ENCODE measurements at regions not wholly inside any gene's neighbourhood (a gene's known extent, or its start where the extent isn't known, plus 50 kb on each side); places are given as distances from the start of the nearest gene placed in this dataset.
A peak's percentile ranks its signal among the peaks of the same experiment; 100 is the strongest.

DNA sequence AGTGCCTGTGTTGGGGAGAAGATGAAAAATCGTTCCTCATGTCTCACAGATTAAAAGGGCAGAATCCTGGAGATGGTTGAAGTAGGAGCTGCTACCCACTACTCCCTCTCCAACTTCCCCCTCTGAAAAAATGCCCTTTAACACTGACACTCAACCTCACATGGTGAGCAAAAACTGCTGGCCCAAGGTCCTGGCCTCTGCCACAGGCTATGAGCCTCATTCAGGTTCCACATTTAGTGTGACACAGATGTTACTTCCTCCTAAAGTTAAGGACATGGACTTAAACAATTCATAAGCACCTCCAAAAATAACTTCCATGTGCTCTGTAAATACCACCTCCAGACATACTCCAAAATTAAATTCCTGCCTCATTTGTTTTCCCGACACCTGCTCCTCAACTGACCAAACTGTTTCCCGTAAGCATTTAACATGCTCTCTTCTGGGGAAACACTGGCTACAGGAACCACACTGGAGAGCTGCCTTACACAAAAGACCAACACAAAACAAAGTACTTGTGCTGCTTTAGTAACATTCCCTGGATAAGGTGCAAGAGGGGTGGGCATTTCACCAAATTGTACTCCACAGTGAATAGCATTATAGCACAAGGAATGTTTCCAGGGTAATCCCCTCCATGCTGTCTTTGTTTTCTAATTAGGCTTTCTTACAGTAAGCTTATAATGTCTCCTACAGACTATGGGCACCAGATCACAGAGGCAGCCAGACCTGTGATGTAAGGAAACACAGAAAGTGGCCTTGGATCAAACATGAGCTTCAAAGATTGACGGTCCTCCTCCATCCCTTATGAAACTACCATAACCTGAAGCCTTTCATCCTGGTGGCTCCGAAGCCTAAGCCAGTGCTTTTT is 57.0 kb downstream of the PHLDA1 start:
- ATAC-seq (peak; percentile 69), DNase-seq (no peak)
- H3K27ac ChIP-seq, result no peak overlapping the region
- H3K27me3 ChIP-seq, result no peaks in the 10 kb centered on the region
- H3K4me3 ChIP-seq, result no peak overlapping the region
- H3K4me1 ChIP-seq, result peaks cover 48% of the 10 kb centered on the region
- TF ChIP-seq, protein P1, sequence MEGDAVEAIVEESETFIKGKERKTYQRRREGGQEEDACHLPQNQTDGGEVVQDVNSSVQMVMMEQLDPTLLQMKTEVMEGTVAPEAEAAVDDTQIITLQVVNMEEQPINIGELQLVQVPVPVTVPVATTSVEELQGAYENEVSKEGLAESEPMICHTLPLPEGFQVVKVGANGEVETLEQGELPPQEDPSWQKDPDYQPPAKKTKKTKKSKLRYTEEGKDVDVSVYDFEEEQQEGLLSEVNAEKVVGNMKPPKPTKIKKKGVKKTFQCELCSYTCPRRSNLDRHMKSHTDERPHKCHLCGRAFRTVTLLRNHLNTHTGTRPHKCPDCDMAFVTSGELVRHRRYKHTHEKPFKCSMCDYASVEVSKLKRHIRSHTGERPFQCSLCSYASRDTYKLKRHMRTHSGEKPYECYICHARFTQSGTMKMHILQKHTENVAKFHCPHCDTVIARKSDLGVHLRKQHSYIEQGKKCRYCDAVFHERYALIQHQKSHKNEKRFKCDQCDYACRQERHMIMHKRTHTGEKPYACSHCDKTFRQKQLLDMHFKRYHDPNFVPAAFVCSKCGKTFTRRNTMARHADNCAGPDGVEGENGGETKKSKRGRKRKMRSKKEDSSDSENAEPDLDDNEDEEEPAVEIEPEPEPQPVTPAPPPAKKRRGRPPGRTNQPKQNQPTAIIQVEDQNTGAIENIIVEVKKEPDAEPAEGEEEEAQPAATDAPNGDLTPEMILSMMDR (IDR thresholded peaks at IDR 0.05), result no peak
- no peaks in the 10 kb centered on the region for H3K36me3 ChIP-seq
- intact Hi-C loops (cut with DNase I), result no loop called here
- H3K9me3 ChIP-seq, result no peaks in the 10 kb centered on the region

DNA sequence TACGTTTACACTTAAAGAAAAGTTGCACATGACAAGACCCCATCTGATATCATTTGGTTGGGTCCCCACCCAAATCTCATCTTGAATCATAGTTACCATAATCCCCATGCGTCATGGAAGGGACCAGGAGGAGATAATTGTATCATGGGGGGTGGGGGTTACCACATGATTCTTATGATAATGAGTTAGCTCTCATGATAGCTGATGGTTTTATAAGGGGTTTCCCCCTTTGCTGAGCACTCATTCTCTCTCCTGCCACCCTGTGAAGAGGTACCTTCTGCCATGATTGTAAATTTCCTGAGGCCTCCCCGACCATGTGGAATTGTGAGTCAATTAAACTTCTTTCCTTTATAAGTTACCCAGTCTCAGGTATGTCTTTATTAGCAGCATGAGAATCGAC is 60.3 kb downstream of the PHLDA1 start:
- DNase-seq (no peak), ATAC-seq (no peak)
- Histone ChIP-seq H3K4me1 (peaks cover 16% of the 10 kb centered on the region), H3K36me3 (no peaks in the 10 kb centered on the region), H3K9me3 (no peaks in the 10 kb centered on the region), H3K27me3 (no peaks in the 10 kb centered on the region), H3K27ac (no peak overlapping the region), H3K4me3 (no peak overlapping the region)
- intact Hi-C loops (cut with DNase I), result no loop called here
- TF ChIP-seq, protein P1 (IDR thresholded peaks at IDR 0.05), result no peak

DNA sequence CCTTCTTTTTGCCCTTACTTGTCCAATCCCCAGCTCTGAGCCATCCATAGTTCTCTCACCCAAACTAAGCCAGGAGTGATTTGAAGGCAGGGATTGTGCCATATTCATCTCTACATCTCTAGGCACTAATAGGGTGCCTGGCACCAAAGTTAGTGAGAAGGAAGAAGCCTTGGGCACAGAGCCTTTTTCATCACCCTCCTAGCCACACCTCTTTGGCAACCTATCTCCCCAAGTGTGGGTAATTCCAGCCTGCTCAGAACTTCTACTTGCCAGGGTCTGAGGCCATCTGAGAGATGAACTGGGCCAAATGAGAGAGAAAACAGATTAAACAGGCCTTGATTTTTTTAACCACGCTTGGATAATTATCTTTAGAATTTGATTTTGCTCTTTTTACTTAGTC is 61.3 kb downstream of the PHLDA1 start:
- no peak overlapping the region for H3K27ac ChIP-seq
- no peak for ATAC-seq
- no peak for DNase-seq

DNA sequence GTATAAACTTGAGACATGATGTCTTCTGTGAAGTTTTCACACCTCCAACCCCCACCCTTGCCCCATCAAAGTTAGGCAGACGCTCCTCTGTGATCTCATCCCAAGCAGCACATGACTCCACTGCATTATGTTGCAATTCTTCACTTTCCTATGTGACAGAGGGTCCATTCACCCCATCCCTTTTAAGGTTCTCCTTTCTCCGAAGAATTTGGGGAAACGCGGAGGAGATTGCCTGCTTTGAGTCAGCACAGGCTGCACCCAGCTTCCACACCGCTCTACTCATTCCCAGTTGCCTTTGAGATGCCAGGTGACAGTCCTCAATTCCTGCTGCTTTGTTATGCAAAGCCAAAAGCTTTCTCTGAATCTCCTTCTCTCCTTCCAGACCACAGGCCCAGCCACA is 61.8 kb downstream of the PHLDA1 start:
- Histone ChIP-seq H3K4me1 (peaks cover 2% of the 10 kb centered on the region), H3K9me3 (no peaks in the 10 kb centered on the region)
- intact Hi-C loops (cut with DNase I), result no loop called here

More for the DNA sequence above, 61.3 kb downstream of the PHLDA1 start:
- Histone ChIP-seq H3K4me3 (no peak overlapping the region), H3K27me3 (no peaks in the 10 kb centered on the region), H3K9me3 (no peaks in the 10 kb centered on the region), H3K4me1 (peaks cover 8% of the 10 kb centered on the region), H3K36me3 (no peaks in the 10 kb centered on the region)
- TF ChIP-seq, protein P1 (IDR thresholded peaks at IDR 0.05), result no peak
- intact Hi-C loops (cut with DNase I), result no loop called here

DNA sequence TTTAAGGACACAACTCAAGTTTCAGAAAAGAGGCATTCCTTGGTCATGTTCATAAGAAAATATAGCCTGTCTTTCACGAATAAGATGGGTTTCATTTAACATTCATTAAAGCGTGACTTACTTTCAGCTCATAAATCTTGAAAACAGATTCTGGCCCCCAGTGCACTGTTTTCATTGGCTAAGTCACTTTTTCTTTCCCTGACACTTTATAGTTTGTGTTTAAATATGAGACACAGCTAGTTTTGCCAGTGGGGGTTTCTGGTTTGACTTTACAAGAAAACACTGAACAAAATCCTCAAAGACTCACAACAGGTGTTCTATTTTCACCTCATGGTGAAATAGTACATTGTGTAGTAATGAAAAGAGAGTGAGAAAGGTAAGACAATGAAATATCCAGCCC is 65.9 kb downstream of the PHLDA1 start:
- no peak for DNase-seq
- ATAC-seq, result no peak
- no peaks in the 10 kb centered on the region for H3K36me3 ChIP-seq
- TF ChIP-seq, protein P1 (IDR thresholded peaks at IDR 0.05), result no peak
- no peaks in the 10 kb centered on the region for H3K4me1 ChIP-seq
- no peaks in the 10 kb centered on the region for H3K27me3 ChIP-seq
- H3K4me3 ChIP-seq, result no peak overlapping the region
- no peaks in the 10 kb centered on the region for H3K9me3 ChIP-seq
- no peak overlapping the region for H3K27ac ChIP-seq
- intact Hi-C loops (cut with DNase I), result no loop called here

More for the DNA sequence above, 61.8 kb downstream of the PHLDA1 start:
- H3K27me3 ChIP-seq, result no peaks in the 10 kb centered on the region
- peak; percentile 76 for ATAC-seq
- H3K27ac ChIP-seq, result no peak overlapping the region
- no peaks in the 10 kb centered on the region for H3K36me3 ChIP-seq
- no peak overlapping the region for H3K4me3 ChIP-seq
- DNase-seq, result no peak
- TF ChIP-seq, protein P1 (IDR thresholded peaks at IDR 0.05), result no peak
